ENCODE measurements at regions not wholly inside any gene's neighbourhood (a gene's known extent, or its start where the extent isn't known, plus 50 kb on each side); places are given as distances from the start of the nearest gene placed in this dataset.

DNA sequence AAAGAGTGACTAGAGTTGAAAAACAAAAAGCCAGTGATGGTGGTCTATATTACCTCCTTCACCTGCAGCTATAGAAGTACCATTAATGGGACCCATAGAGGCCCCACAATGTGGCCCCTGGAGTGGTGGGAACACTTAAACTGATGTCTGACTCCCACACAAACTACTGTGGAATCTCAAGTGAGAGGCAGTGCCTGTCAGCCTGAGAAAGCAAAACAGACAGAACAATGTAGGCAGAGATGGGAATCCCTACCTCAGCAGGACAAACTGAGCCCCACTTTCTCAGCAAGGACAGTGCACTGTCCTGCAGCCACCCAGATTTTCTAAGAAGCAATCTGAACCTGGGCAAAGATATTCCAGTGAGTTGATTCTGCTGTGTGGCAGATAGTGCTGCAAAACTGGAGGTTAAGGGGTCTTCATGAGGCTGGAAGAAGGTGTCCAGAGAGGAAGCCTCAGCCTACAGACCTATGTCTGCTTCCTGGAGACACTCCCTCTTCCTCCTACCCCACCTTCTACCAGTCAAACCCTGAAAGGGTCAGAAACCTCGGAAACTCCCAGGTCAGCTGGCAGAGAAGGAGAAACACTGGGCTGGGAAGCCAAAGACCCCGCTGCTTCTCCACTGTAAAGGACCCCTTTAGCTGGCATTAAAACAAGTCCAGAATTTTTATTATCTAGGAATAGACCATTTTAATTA, 228.7 kb downstream of the C1orf94 start:
- TF ChIP-seq, protein P1, sequence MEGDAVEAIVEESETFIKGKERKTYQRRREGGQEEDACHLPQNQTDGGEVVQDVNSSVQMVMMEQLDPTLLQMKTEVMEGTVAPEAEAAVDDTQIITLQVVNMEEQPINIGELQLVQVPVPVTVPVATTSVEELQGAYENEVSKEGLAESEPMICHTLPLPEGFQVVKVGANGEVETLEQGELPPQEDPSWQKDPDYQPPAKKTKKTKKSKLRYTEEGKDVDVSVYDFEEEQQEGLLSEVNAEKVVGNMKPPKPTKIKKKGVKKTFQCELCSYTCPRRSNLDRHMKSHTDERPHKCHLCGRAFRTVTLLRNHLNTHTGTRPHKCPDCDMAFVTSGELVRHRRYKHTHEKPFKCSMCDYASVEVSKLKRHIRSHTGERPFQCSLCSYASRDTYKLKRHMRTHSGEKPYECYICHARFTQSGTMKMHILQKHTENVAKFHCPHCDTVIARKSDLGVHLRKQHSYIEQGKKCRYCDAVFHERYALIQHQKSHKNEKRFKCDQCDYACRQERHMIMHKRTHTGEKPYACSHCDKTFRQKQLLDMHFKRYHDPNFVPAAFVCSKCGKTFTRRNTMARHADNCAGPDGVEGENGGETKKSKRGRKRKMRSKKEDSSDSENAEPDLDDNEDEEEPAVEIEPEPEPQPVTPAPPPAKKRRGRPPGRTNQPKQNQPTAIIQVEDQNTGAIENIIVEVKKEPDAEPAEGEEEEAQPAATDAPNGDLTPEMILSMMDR (IDR thresholded peaks at IDR 0.05), result no peak
- TF ChIP-seq EZH2 (IDR thresholded peaks at IDR 0.05; ENCODE audit: borderline replicate concordance, insufficient read depth, low read depth, low read length, poor library complexity, severe bottlenecking), result no peak

Measured in B cell (primary cell).